ENCODE measurements at regions not wholly inside any gene's neighbourhood (a gene's known extent, or its start where the extent isn't known, plus 50 kb on each side); places are given as distances from the start of the nearest gene placed in this dataset.

GRCh38 chr6:67129780-67130179, 1422.8 kb upstream of the EYS start:
- Histone ChIP-seq H3K79me2 (ENCODE audit: control insufficient read depth in 1 of 2, insufficient read depth in 2 of 2, low read length in 2 of 2) (no peaks in the 10 kb centered on the region), H3K27ac (ENCODE audit: low read depth, low read length) (no peak overlapping the region), H3K4me1 (replicated peaks in 1 of 4; ENCODE audit: control insufficient read depth in 3 of 4, insufficient read depth in 4 of 4, low read length in 3 of 4) (peaks cover 0 to 4% (median 0%) of the 10 kb centered on the region in 4 experiments; a peak in 1 of 7 replicates), H3K4me3 (ENCODE audit: extremely low read depth in 1 of 4, insufficient read depth in 2 of 4, low read depth in 3 of 4, low read length in 4 of 4) (no peak overlapping the region), H4K20me1 (replicated peaks in 1 of 2; ENCODE audit: control insufficient read depth in 1 of 2, insufficient read depth in 2 of 2, low read length in 2 of 2) (no peaks in the 10 kb centered on the region), H3K79me1 (ENCODE audit: low read depth, low read length) (no peaks in the 10 kb centered on the region), H4K8ac (ENCODE audit: extremely low read depth, insufficient read depth, low read length) (no peak overlapping the region), H3K36me3 (ENCODE audit: control insufficient read depth in 2 of 4, insufficient read depth in 4 of 4, low read length in 3 of 4) (no peaks in the 10 kb centered on the region), H3K4ac (replicated peaks; ENCODE audit: insufficient read length, low read depth, low read length) (no peak overlapping the region), H2BK5ac (ENCODE audit: low read depth, low read length) (no peak overlapping the region), H4K91ac (replicated peaks; ENCODE audit: insufficient read length, low read length) (no peak overlapping the region), H3K23ac (ENCODE audit: insufficient read length) (no peak overlapping the region), H2BK20ac (ENCODE audit: low read length) (no peak overlapping the region), H3K56ac (replicated peaks; ENCODE audit: insufficient read length, low read depth, low read length) (no peak overlapping the region), H2BK15ac (ENCODE audit: low read length) (no peak overlapping the region), H2AK5ac (ENCODE audit: low read depth, low read length) (no peak overlapping the region), H3K27me3 (replicated peaks in 1 of 4; ENCODE audit: control insufficient read depth in 3 of 4, extremely low read depth in 1 of 4, insufficient read depth in 3 of 4, low read length in 3 of 4) (no peaks in the 10 kb centered on the region), H3K9ac (replicated peaks in 1 of 4; ENCODE audit: extremely low read depth in 1 of 4, low read depth in 3 of 4, low read length in 3 of 4) (no peak overlapping the region), H2BK12ac (ENCODE audit: low read depth, low read length) (no peak overlapping the region), H2BK120ac (replicated peaks; ENCODE audit: low read depth, low read length) (no peak overlapping the region), H3K14ac (ENCODE audit: insufficient read length) (no peak overlapping the region), H3K9me3 (ENCODE audit: insufficient read depth in 2 of 2, low read depth in 1 of 2, low read length in 1 of 2) (no peaks in the 10 kb centered on the region), H4K5ac (ENCODE audit: insufficient read length, low read depth, low read length) (no peak overlapping the region), H2AFZ (ENCODE audit: low read length) (no peak overlapping the region), H3K23me2 (ENCODE audit: low read depth, low read length) (no peaks in the 10 kb centered on the region), H3K18ac (ENCODE audit: extremely low read depth, low read length) (no peak overlapping the region), H3K4me2 (ENCODE audit: insufficient read depth in 1 of 2, low read depth in 2 of 2, low read length in 2 of 2) (no peak overlapping the region)
- TF ChIP-seq SUZ12 (IDR thresholded peaks at IDR 0.05; ENCODE audit: low read length) = no peak
- TF ChIP-seq EGR1 (IDR thresholded peaks at IDR 0.05; ENCODE audit: borderline replicate concordance, low read depth, low read length) = no peak
- no peak for TF ChIP-seq SP4 (IDR thresholded peaks at IDR 0.05; ENCODE audit: low read length)
- no peak for TF ChIP-seq POLR2AphosphoS5 (IDR thresholded peaks at IDR 0.05; ENCODE audit: low read depth, low read length)
- no peak for TF ChIP-seq RBBP5 (IDR thresholded peaks at IDR 0.05; ENCODE audit: borderline replicate concordance, low read depth, low read length)
- no peak for TF ChIP-seq NRF1 (IDR thresholded peaks at IDR 0.05; ENCODE audit: low read depth, low read length)
- no peak for TF ChIP-seq KDM1A (IDR thresholded peaks at IDR 0.05; ENCODE audit: borderline replicate concordance, low read length)
- no peak for TF ChIP-seq POU5F1 (IDR thresholded peaks at IDR 0.05; ENCODE audit: low read depth, low read length)
- WGBS, 2 experiments (ENCODE audit: extremely low coverage in 1 of 2, insufficient coverage in 1 of 2, insufficient read length in 1 of 2, insufficient replicate concordance in 2 of 2, low coverage in 1 of 2, low lambda C conversion rate in 2 of 2, missing lambda C conversion rate in 1 of 2) = 86% methylated on average over 4 of the region's 4 CpGs; no CpG with 5 or more reads in 1 of the 2 experiments
- POLR2A ChIA-PET (ENCODE audit: partially characterized antibody) = no interaction called here
- CTCF ChIA-PET (ENCODE audit: partially characterized antibody) = interaction anchor here (0.6 kb wide), 1 partner anchor 63 kb away, joined by 3 read pairs; no protein-coding TSS in a partner anchor
- no peak for FAIRE-seq
- DNase-seq (ENCODE audit: low read depth in 1 of 2, low spot score in 2 of 2) = no peak

Data from H1 (cell line).